Thyroid gland (tissue), 4 donors: ENCODE measurements at regions not wholly inside any gene's neighbourhood (a gene's known extent, or its start where the extent isn't known, plus 50 kb on each side); places are given as distances from the start of the nearest gene placed in this dataset.

ENCODE experiments used
- CTCF ChIP-seq, 6 experiments: fragments of 200-600 bp in 3 of 6; fragments of 450-650 bp in 3 of 6; sonication (generic) in 3 of 6; IDR thresholded peaks; one replicate each; pipeline ENCODE4 v1.5.1; 2016 to 2019; ENCODE audit warnings: antibody characterized with exemption in 6 of 6, mild to moderate bottlenecking in 2 of 6, inconsistent platforms in 1 of 6, moderate library complexity in 1 of 6
- POLR2A ChIP-seq, 2 donors: fragments of 450-650 bp; IDR thresholded peaks; one replicate each; pipeline ENCODE4 v1.6.1; 2017; ENCODE audit warnings: antibody characterized with exemption in 2 of 2, mild to moderate bottlenecking in 2 of 2, moderate library complexity in 1 of 2

DNA sequence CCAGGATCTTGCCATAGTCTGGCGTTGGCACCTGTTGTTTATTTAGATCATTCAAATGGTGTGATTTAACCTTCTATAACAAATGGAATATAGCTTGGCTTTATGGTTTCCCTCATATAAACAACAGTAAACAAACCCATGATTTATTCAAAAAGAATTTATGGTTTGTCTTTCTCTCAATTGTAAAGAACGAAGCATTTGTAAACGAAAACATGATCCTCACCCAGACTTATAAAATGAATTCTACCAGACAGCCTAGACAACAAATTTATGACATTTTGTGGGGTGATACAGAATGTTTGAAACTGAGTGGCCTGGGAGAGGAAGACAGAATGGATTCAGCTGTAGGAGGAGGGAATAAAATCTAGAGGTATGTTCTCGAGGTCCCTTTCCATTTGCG is 66.1 kb upstream of the PTGFR start:
- TF ChIP-seq CTCF (IDR thresholded peaks at IDR 0.05) (no peak), POLR2A (IDR thresholded peaks at IDR 0.05) (no peak)
